GM12892 (cell line): ENCODE measurements at regions not wholly inside any gene's neighbourhood (a gene's known extent, or its start where the extent isn't known, plus 50 kb on each side); places are given as distances from the start of the nearest gene placed in this dataset.

ENCODE experiments used
- POLR2A ChIP-seq: IDR thresholded peaks from 2 replicates; pipeline ENCODE4 v1.6.1; 2011; ENCODE audit warnings: low read depth, low read length, control low read depth
- POLR2AphosphoS5 ChIP-seq: IDR thresholded peaks from 2 replicates; pipeline ENCODE4 v1.6.1; 2011; ENCODE audit warnings: low read depth, low read length, control low read depth
- TAF1 ChIP-seq: IDR thresholded peaks from 2 replicates; pipeline ENCODE4 v1.6.1; 2011; ENCODE audit warnings: low read depth, mild to moderate bottlenecking, control low read depth, low read length, borderline replicate concordance

GRCh38 chr18:54531402-54532065 is 59.5 kb upstream of the DYNAP start:
- no peak for TF ChIP-seq POLR2A
- no peak for TF ChIP-seq POLR2AphosphoS5
- no peak for TF ChIP-seq TAF1
